ENCODE measurements at regions not wholly inside any gene's neighbourhood (a gene's known extent, or its start where the extent isn't known, plus 50 kb on each side); places are given as distances from the start of the nearest gene placed in this dataset.

DNA sequence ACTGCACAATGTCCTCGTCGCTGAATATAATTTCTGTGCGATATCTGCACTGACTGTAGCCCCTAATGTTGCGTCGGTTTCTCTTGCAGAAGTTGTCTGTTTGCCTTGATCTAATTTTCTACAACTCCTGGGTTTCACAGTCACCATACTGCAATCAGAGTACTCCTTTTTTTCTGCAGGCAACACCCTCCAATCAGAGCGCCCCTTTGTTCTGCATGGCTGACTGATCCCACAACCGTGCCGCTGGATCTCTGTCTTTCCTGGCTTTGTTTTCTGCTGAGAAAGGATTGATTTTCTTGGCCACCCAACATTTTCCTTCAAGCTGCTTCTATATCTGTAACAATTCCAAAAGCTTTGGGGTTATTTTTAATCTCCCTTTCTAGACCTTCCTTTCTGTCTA lies 182.2 kb upstream of the SMARCA2 start:
- Histone ChIP-seq H4K8ac (ENCODE audit: low read depth, low read length) (no peak overlapping the region), H3K9ac (ENCODE audit: low read depth, low read length, poor library complexity) (no peak overlapping the region), H3K27me3 (ENCODE audit: control insufficient read depth in 3 of 3, insufficient read depth in 3 of 3, low read depth in 1 of 3, low read length in 3 of 3) (no peaks in the 10 kb centered on the region), H3K14ac (ENCODE audit: low read length) (no peak overlapping the region), H3K4me3 (ENCODE audit: low read length in 2 of 2) (no peak overlapping the region), H2BK120ac (ENCODE audit: low read depth, low read length) (no peak overlapping the region), H2BK5ac (ENCODE audit: low read length) (no peak overlapping the region), H3K36me3 (replicated peaks in 1 of 2; ENCODE audit: control insufficient read depth in 2 of 2, insufficient read depth in 2 of 2, low read length in 2 of 2) (no peaks in the 10 kb centered on the region), H2AFZ (ENCODE audit: low read length) (no peak overlapping the region), H3K27ac (replicated peaks; ENCODE audit: low read length) (no peak overlapping the region), H2BK15ac (ENCODE audit: low read length) (no peak overlapping the region), H3K23ac (ENCODE audit: low read depth, low read length, poor library complexity) (no peak overlapping the region), H2AK5ac (ENCODE audit: low read depth, low read length) (no peak overlapping the region), H3K79me1 (ENCODE audit: low read depth, low read length) (no peaks in the 10 kb centered on the region), H3K4ac (ENCODE audit: low read length) (no peak overlapping the region), H3K4me2 (ENCODE audit: insufficient read depth, low read length, poor library complexity, severe bottlenecking) (no peak overlapping the region), H4K91ac (ENCODE audit: low read depth, low read length, poor library complexity) (no peak overlapping the region), H3K18ac (ENCODE audit: low read length) (no peak overlapping the region), H3K9me3 (replicated peaks in 1 of 2; ENCODE audit: control insufficient read depth in 2 of 2, insufficient read depth in 1 of 2, low read depth in 1 of 2, low read length in 2 of 2) (no peaks in the 10 kb centered on the region), H2BK12ac (ENCODE audit: low read length) (no peak overlapping the region), H3K4me1 (ENCODE audit: control insufficient read depth in 2 of 2, insufficient read depth in 1 of 2, low read depth in 1 of 2, low read length in 2 of 2) (peaks cover 0 to 5% of the 10 kb centered on the region in 2 donors)
- no peak for DNase-seq (ENCODE audit: low spot score)
- WGBS, 2 donors (ENCODE audit: extremely low coverage in 2 of 2, insufficient read length in 2 of 2, insufficient replicate concordance in 1 of 2) = no CpG with 5 or more reads among the region's 8 CpGs

DNA sequence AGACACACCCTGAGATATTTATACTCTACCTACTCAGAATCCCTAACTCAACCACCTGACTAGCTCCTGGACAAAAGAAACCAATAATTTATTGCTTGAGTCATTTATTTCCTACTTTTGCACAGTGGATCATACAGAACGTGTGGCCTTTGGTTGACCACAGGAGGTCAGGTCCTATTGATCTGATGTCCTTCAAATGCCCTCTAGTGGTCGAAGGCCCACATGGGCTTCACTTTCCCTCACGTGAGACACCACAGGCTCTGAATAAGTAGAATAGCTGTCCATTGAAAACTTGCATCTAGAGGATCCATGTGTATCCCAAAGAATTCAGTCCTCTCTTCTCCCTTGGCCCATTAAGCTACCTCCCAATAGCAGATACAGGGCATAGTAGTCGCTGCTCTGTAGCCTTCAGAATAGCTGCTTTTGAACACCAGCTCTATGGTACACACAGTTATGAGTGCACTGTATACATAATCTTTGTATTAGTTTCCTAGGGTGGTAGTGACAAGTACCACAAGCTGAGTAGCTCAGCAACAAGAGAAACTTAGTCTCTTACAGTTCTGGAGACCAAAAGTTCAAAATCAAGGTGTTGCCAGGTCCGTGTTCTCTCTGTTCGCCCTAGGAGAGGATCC lies 177.6 kb upstream of the SMARCA2 start:
- Histone ChIP-seq H3K36me3 (replicated peaks in 1 of 2; ENCODE audit: control insufficient read depth in 2 of 2, insufficient read depth in 2 of 2, low read length in 2 of 2) (no peaks in the 10 kb centered on the region), H3K27ac (replicated peaks; ENCODE audit: low read length) (no peak overlapping the region), H2AFZ (ENCODE audit: low read length) (no peak overlapping the region), H2BK15ac (ENCODE audit: low read length) (no peak overlapping the region), H3K79me1 (ENCODE audit: low read depth, low read length) (no peaks in the 10 kb centered on the region), H3K4me2 (ENCODE audit: insufficient read depth, low read length, poor library complexity, severe bottlenecking) (no peak overlapping the region), H3K27me3 (ENCODE audit: control insufficient read depth in 3 of 3, insufficient read depth in 3 of 3, low read depth in 1 of 3, low read length in 3 of 3) (no peaks in the 10 kb centered on the region), H2BK12ac (ENCODE audit: low read length) (no peak overlapping the region), H3K4me1 (ENCODE audit: control insufficient read depth in 2 of 2, insufficient read depth in 1 of 2, low read depth in 1 of 2, low read length in 2 of 2) (peaks cover 0 to 5% of the 10 kb centered on the region in 2 donors), H2BK120ac (ENCODE audit: low read depth, low read length) (no peak overlapping the region), H3K9me3 (replicated peaks in 1 of 2; ENCODE audit: control insufficient read depth in 2 of 2, insufficient read depth in 1 of 2, low read depth in 1 of 2, low read length in 2 of 2) (no peaks in the 10 kb centered on the region), H3K14ac (ENCODE audit: low read length) (no peak overlapping the region), H3K23ac (ENCODE audit: low read depth, low read length, poor library complexity) (no peak overlapping the region), H3K18ac (ENCODE audit: low read length) (no peak overlapping the region), H4K8ac (ENCODE audit: low read depth, low read length) (no peak overlapping the region), H3K4me3 (ENCODE audit: low read length in 2 of 2) (no peak overlapping the region), H4K91ac (ENCODE audit: low read depth, low read length, poor library complexity) (no peak overlapping the region), H3K9ac (ENCODE audit: low read depth, low read length, poor library complexity) (no peak overlapping the region), H2AK5ac (ENCODE audit: low read depth, low read length) (no peak overlapping the region), H3K4ac (ENCODE audit: low read length) (no peak overlapping the region), H2BK5ac (ENCODE audit: low read length) (no peak overlapping the region)
- WGBS, 2 donors (ENCODE audit: extremely low coverage in 2 of 2, insufficient read length in 2 of 2, insufficient replicate concordance in 1 of 2) = no CpG with 5 or more reads among the region's 6 CpGs
- peak; percentile 51 for DNase-seq (ENCODE audit: low spot score)

DNA sequence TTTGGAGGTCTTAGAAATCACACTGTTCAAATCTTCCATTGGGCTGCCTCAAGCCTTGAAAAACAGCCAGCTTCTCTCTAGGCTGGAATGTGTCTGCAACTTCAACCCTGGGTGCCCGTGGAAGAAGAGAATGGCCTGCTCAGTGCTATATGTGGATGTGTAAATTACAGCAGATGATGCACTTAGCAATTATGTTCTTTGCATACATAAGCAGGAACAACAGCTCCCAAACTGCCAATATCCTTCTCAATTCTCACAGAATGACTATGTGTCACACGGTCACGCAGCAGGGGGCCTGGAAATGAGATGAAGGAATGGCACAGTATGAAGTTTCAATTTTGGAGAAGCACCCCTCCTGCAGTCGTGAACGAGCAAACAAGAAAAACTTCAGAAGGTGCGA lies 175.2 kb upstream of the SMARCA2 start:
- Histone ChIP-seq H3K79me1 (ENCODE audit: low read depth, low read length) (no peaks in the 10 kb centered on the region), H3K4me1 (ENCODE audit: control insufficient read depth in 2 of 2, insufficient read depth in 1 of 2, low read depth in 1 of 2, low read length in 2 of 2) (peaks cover 0 to 1% of the 10 kb centered on the region in 2 donors), H2BK12ac (ENCODE audit: low read length) (no peak overlapping the region), H3K4ac (ENCODE audit: low read length) (no peak overlapping the region), H3K27me3 (ENCODE audit: control insufficient read depth in 3 of 3, insufficient read depth in 3 of 3, low read depth in 1 of 3, low read length in 3 of 3) (no peaks in the 10 kb centered on the region), H2BK5ac (ENCODE audit: low read length) (no peak overlapping the region), H3K23ac (ENCODE audit: low read depth, low read length, poor library complexity) (no peak overlapping the region), H3K18ac (ENCODE audit: low read length) (no peak overlapping the region), H2BK120ac (ENCODE audit: low read depth, low read length) (no peak overlapping the region), H4K8ac (ENCODE audit: low read depth, low read length) (no peak overlapping the region), H3K14ac (ENCODE audit: low read length) (no peak overlapping the region), H2AK5ac (ENCODE audit: low read depth, low read length) (no peak overlapping the region), H2BK15ac (ENCODE audit: low read length) (no peak overlapping the region), H3K4me2 (ENCODE audit: insufficient read depth, low read length, poor library complexity, severe bottlenecking) (no peak overlapping the region), H4K91ac (ENCODE audit: low read depth, low read length, poor library complexity) (no peak overlapping the region), H3K27ac (replicated peaks; ENCODE audit: low read length) (no peak overlapping the region), H3K4me3 (ENCODE audit: low read length in 2 of 2) (no peak overlapping the region), H3K9me3 (replicated peaks in 1 of 2; ENCODE audit: control insufficient read depth in 2 of 2, insufficient read depth in 1 of 2, low read depth in 1 of 2, low read length in 2 of 2) (no peaks in the 10 kb centered on the region), H3K36me3 (replicated peaks in 1 of 2; ENCODE audit: control insufficient read depth in 2 of 2, insufficient read depth in 2 of 2, low read length in 2 of 2) (no peaks in the 10 kb centered on the region), H2AFZ (ENCODE audit: low read length) (no peak overlapping the region), H3K9ac (ENCODE audit: low read depth, low read length, poor library complexity) (no peak overlapping the region)
- no CpG with 5 or more reads among the region's 6 CpGs for WGBS, 2 donors (ENCODE audit: extremely low coverage in 2 of 2, insufficient read length in 2 of 2, insufficient replicate concordance in 1 of 2)
- no peak for DNase-seq (ENCODE audit: low spot score)

DNA sequence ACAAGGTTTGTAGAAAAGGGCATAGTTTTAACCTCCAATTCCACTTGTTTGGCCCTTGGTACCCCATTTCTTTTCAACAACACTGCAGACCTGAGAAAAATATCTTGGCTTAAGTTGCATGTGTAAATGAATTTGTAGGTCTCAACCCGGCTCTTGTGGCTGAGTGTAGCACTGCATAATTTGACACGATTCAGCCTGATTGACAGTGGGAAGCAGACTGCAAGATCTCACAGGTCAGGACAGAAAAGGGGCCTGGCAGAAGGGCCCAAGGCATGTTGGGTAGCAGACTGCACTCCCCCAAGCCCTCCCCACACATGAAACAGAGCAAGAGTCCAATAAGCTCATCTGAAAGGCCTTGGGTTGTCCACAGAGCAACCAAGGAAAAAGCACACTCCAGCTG lies 169.7 kb upstream of the SMARCA2 start:
- Histone ChIP-seq H3K79me1 (ENCODE audit: low read depth, low read length) (no peaks in the 10 kb centered on the region), H3K36me3 (replicated peaks in 1 of 2; ENCODE audit: control insufficient read depth in 2 of 2, insufficient read depth in 2 of 2, low read length in 2 of 2) (no peaks in the 10 kb centered on the region), H3K27me3 (ENCODE audit: control insufficient read depth in 3 of 3, insufficient read depth in 3 of 3, low read depth in 1 of 3, low read length in 3 of 3) (no peaks in the 10 kb centered on the region), H3K18ac (ENCODE audit: low read length) (no peak overlapping the region), H3K4me1 (ENCODE audit: control insufficient read depth in 2 of 2, insufficient read depth in 1 of 2, low read depth in 1 of 2, low read length in 2 of 2) (peaks cover 0 to 3% of the 10 kb centered on the region in 2 donors), H3K4me2 (ENCODE audit: insufficient read depth, low read length, poor library complexity, severe bottlenecking) (no peak overlapping the region), H3K27ac (replicated peaks; ENCODE audit: low read length) (no peak overlapping the region), H4K8ac (ENCODE audit: low read depth, low read length) (no peak overlapping the region), H2BK15ac (ENCODE audit: low read length) (no peak overlapping the region), H2BK5ac (ENCODE audit: low read length) (no peak overlapping the region), H2BK120ac (ENCODE audit: low read depth, low read length) (no peak overlapping the region), H3K23ac (ENCODE audit: low read depth, low read length, poor library complexity) (no peak overlapping the region), H2BK12ac (ENCODE audit: low read length) (no peak overlapping the region), H3K9ac (ENCODE audit: low read depth, low read length, poor library complexity) (no peak overlapping the region), H3K9me3 (replicated peaks in 1 of 2; ENCODE audit: control insufficient read depth in 2 of 2, insufficient read depth in 1 of 2, low read depth in 1 of 2, low read length in 2 of 2) (no peaks in the 10 kb centered on the region), H3K14ac (ENCODE audit: low read length) (no peak overlapping the region), H3K4ac (ENCODE audit: low read length) (no peak overlapping the region), H4K91ac (ENCODE audit: low read depth, low read length, poor library complexity) (no peak overlapping the region), H2AFZ (ENCODE audit: low read length) (no peak overlapping the region), H3K4me3 (ENCODE audit: low read length in 2 of 2) (no peak overlapping the region), H2AK5ac (ENCODE audit: low read depth, low read length) (no peak overlapping the region)
- DNase-seq (ENCODE audit: low spot score) = no peak
- WGBS, 2 donors (ENCODE audit: extremely low coverage in 2 of 2, insufficient read length in 2 of 2, insufficient replicate concordance in 1 of 2) = no CpG with 5 or more reads among the region's 2 CpGs

All from neuronal stem cell (in vitro differentiated cells).